Ovary (tissue), 3 donors: ENCODE measurements at regions not wholly inside any gene's neighbourhood (a gene's known extent, or its start where the extent isn't known, plus 50 kb on each side); places are given as distances from the start of the nearest gene placed in this dataset.

Source experiments
- EP300 ChIP-seq: sonication (generic); formaldehyde crosslinking; IDR thresholded peaks from one replicate; pipeline ENCODE4 v1.6.1; 2017; ENCODE audit warnings: antibody characterized with exemption
- POLR2A ChIP-seq: fragments of 450-650 bp; IDR thresholded peaks from one replicate; pipeline ENCODE4 v1.6.1; 2017; ENCODE audit warnings: antibody characterized with exemption, mild to moderate bottlenecking, moderate library complexity
- TF ChIP-seq, protein P1 (sequence below), 3 donors: fragments of 450-650 bp in 2 of 3; fragments of 200-600 bp in 1 of 3; IDR thresholded peaks; one replicate each; pipeline versions ENCODE4 v1.5.1 to v1.8.0; 2016 to 2022; ENCODE audit warnings: antibody characterized with exemption in 3 of 3, mild to moderate bottlenecking in 1 of 3
- donor health status: DM: no; HTN: no; CAD: no.

GRCh38 chr4:137762591-137762990 is 230.3 kb upstream of the PCDH18 start:
- TF ChIP-seq POLR2A (no peak), EP300 (no peak)
- TF ChIP-seq, protein P1, sequence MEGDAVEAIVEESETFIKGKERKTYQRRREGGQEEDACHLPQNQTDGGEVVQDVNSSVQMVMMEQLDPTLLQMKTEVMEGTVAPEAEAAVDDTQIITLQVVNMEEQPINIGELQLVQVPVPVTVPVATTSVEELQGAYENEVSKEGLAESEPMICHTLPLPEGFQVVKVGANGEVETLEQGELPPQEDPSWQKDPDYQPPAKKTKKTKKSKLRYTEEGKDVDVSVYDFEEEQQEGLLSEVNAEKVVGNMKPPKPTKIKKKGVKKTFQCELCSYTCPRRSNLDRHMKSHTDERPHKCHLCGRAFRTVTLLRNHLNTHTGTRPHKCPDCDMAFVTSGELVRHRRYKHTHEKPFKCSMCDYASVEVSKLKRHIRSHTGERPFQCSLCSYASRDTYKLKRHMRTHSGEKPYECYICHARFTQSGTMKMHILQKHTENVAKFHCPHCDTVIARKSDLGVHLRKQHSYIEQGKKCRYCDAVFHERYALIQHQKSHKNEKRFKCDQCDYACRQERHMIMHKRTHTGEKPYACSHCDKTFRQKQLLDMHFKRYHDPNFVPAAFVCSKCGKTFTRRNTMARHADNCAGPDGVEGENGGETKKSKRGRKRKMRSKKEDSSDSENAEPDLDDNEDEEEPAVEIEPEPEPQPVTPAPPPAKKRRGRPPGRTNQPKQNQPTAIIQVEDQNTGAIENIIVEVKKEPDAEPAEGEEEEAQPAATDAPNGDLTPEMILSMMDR (IDR thresholded peaks at IDR 0.05): no peak
